ENCODE measurements at regions not wholly inside any gene's neighbourhood (a gene's known extent, or its start where the extent isn't known, plus 50 kb on each side); places are given as distances from the start of the nearest gene placed in this dataset.

DNA sequence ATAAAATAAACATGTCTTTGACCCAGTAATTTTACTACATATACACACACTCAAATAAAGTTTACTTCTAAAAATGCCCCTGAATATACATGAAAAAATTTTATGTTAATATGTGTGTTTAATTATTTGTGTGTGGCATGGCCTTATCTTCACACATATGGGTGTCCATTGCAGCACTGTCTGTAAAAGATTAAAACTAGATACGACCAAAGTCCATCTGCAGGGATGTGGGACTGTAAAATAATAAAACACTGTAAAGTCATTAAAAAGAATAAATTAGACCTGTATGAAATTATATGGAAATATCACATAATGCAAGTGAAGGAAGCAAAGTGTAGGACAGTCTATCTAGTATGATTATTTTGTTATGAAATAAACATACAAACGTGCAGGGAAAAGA is 337.3 kb downstream of the RND3 start:
- TF ChIP-seq PPARA (CRISPR knock-in tag; IDR thresholded peaks at IDR 0.05; ENCODE audit: borderline replicate concordance) (no peak), ZC3H10 (CRISPR knock-in tag; IDR thresholded peaks at IDR 0.05) (no peak), ARNTL (CRISPR knock-in tag; IDR thresholded peaks at IDR 0.05; ENCODE audit: borderline replicate concordance, low read depth) (no peak), GLIS3 (CRISPR knock-in tag; IDR thresholded peaks at IDR 0.05) (no peak), BACH2 (CRISPR knock-in tag; IDR thresholded peaks at IDR 0.05; ENCODE audit: borderline replicate concordance) (no peak), ZFP3 (CRISPR knock-in tag; IDR thresholded peaks at IDR 0.05) (no peak), CSDC2 (CRISPR knock-in tag; IDR thresholded peaks at IDR 0.05) (no peak), ZNF565 (CRISPR knock-in tag; conservative IDR thresholded peaks at IDR 0.05; ENCODE audit: low read depth) (no peak), ISL1 (CRISPR knock-in tag; IDR thresholded peaks at IDR 0.05) (no peak), ZNF70 (CRISPR knock-in tag; IDR thresholded peaks at IDR 0.05) (no peak)
- TF ChIP-seq, protein P1, sequence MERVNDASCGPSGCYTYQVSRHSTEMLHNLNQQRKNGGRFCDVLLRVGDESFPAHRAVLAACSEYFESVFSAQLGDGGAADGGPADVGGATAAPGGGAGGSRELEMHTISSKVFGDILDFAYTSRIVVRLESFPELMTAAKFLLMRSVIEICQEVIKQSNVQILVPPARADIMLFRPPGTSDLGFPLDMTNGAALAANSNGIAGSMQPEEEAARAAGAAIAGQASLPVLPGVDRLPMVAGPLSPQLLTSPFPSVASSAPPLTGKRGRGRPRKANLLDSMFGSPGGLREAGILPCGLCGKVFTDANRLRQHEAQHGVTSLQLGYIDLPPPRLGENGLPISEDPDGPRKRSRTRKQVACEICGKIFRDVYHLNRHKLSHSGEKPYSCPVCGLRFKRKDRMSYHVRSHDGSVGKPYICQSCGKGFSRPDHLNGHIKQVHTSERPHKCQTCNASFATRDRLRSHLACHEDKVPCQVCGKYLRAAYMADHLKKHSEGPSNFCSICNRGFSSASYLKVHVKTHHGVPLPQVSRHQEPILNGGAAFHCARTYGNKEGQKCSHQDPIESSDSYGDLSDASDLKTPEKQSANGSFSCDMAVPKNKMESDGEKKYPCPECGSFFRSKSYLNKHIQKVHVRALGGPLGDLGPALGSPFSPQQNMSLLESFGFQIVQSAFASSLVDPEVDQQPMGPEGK (CRISPR knock-in tag; IDR thresholded peaks at IDR 0.05; ENCODE audit: borderline replicate concordance) = no peak

Data from SK-N-SH treated with all-trans-retinoic acid at 6 μM for 48 hours (cell line).